ENCODE measurements at regions not wholly inside any gene's neighbourhood (a gene's known extent, or its start where the extent isn't known, plus 50 kb on each side); places are given as distances from the start of the nearest gene placed in this dataset.

GRCh38 chr6:66082914-66083313 is 375.9 kb upstream of the EYS start:
- no peak for TF ChIP-seq ATF3 (IDR thresholded peaks at IDR 0.05; ENCODE audit: borderline replicate concordance, extremely low read depth, low read depth, low read length)
- TF ChIP-seq DPF2 (IDR thresholded peaks at IDR 0.05), result no peak
- TF ChIP-seq MAX (IDR thresholded peaks at IDR 0.05; ENCODE audit: low read depth, low read length), result no peak
- TF ChIP-seq SRF (IDR thresholded peaks at IDR 0.05; ENCODE audit: low read depth in 2 of 2, low read length in 2 of 2), result no peak
- no peak for TF ChIP-seq EP300 (IDR thresholded peaks at IDR 0.05; ENCODE audit: borderline replicate concordance in 1 of 2, control insufficient read depth in 1 of 2, low read depth in 2 of 2, low read length in 2 of 2)
- TF ChIP-seq, protein P1, sequence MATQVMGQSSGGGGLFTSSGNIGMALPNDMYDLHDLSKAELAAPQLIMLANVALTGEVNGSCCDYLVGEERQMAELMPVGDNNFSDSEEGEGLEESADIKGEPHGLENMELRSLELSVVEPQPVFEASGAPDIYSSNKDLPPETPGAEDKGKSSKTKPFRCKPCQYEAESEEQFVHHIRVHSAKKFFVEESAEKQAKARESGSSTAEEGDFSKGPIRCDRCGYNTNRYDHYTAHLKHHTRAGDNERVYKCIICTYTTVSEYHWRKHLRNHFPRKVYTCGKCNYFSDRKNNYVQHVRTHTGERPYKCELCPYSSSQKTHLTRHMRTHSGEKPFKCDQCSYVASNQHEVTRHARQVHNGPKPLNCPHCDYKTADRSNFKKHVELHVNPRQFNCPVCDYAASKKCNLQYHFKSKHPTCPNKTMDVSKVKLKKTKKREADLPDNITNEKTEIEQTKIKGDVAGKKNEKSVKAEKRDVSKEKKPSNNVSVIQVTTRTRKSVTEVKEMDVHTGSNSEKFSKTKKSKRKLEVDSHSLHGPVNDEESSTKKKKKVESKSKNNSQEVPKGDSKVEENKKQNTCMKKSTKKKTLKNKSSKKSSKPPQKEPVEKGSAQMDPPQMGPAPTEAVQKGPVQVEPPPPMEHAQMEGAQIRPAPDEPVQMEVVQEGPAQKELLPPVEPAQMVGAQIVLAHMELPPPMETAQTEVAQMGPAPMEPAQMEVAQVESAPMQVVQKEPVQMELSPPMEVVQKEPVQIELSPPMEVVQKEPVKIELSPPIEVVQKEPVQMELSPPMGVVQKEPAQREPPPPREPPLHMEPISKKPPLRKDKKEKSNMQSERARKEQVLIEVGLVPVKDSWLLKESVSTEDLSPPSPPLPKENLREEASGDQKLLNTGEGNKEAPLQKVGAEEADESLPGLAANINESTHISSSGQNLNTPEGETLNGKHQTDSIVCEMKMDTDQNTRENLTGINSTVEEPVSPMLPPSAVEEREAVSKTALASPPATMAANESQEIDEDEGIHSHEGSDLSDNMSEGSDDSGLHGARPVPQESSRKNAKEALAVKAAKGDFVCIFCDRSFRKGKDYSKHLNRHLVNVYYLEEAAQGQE (IDR thresholded peaks at IDR 0.05; ENCODE audit: low read depth, low read length), result no peak
- no peak for TF ChIP-seq NBN (IDR thresholded peaks at IDR 0.05)
- TF ChIP-seq TAF1 (IDR thresholded peaks at IDR 0.05; ENCODE audit: borderline replicate concordance, low read depth, low read length), result no peak
- TF ChIP-seq CTCF (IDR thresholded peaks at IDR 0.05 in 2 of 3, conservative IDR thresholded peaks at IDR 0.05 in 1 of 3; ENCODE audit: control insufficient read depth in 2 of 3, extremely low read depth in 1 of 3, insufficient read depth in 1 of 3, low read depth in 3 of 3, low read length in 3 of 3), result no peak
- no peak for TF ChIP-seq ELK1 (IDR thresholded peaks at IDR 0.05; ENCODE audit: low read depth, low read length)
- no peak for TF ChIP-seq CHD2 (IDR thresholded peaks at IDR 0.05; ENCODE audit: borderline replicate concordance, low read depth, low read length)
- no peak for TF ChIP-seq CEBPB (IDR thresholded peaks at IDR 0.05; ENCODE audit: borderline replicate concordance in 1 of 2, low read depth in 2 of 2, low read length in 2 of 2)
- TF ChIP-seq TCF12 (IDR thresholded peaks at IDR 0.05; ENCODE audit: low read depth, low read length), result no peak
